GM10266 (cell line): ENCODE measurements at regions not wholly inside any gene's neighbourhood (a gene's known extent, or its start where the extent isn't known, plus 50 kb on each side); places are given as distances from the start of the nearest gene placed in this dataset.

ENCODE experiments used
- DNase-seq: peaks from one replicate; pipeline ENCODE4 v3.0.0; 2012; ENCODE audit errors: extremely low spot score
- TF ChIP-seq, protein P1 (sequence below): IDR thresholded peaks from 2 replicates; pipeline ENCODE4 v1.5.1; 2012; ENCODE audit warnings: mild to moderate bottlenecking, low read depth; ENCODE audit not compliant: control insufficient read depth, insufficient read depth; ENCODE audit errors: missing control alignments

GRCh38 chr6:21507811-21508210 is 85.7 kb upstream of the SOX4 start:
- TF ChIP-seq, protein P1, sequence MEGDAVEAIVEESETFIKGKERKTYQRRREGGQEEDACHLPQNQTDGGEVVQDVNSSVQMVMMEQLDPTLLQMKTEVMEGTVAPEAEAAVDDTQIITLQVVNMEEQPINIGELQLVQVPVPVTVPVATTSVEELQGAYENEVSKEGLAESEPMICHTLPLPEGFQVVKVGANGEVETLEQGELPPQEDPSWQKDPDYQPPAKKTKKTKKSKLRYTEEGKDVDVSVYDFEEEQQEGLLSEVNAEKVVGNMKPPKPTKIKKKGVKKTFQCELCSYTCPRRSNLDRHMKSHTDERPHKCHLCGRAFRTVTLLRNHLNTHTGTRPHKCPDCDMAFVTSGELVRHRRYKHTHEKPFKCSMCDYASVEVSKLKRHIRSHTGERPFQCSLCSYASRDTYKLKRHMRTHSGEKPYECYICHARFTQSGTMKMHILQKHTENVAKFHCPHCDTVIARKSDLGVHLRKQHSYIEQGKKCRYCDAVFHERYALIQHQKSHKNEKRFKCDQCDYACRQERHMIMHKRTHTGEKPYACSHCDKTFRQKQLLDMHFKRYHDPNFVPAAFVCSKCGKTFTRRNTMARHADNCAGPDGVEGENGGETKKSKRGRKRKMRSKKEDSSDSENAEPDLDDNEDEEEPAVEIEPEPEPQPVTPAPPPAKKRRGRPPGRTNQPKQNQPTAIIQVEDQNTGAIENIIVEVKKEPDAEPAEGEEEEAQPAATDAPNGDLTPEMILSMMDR, result no peak
- DNase-seq, result no peak

DNA sequence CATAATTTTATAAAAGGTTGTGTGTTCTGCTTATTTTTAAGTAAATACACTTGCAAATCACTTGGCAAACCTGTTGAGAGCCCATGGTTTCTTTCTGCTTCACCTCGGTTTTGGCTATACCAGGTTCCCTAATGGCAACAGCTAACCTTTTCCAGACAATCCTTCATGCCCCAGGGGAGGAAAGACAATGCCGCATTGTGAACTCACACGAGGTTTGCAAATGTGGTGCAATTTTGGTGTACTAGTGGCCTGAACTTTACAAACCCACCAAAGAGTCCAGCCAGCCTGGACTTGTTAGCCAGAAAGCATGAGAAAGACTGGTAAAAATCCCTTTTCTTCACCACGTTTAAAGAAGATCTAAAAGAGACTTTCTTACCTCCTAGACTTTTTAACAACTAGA is 84.8 kb upstream of the SOX4 start:
- DNase-seq, result no peak
- TF ChIP-seq, protein P1, result no peak

DNA sequence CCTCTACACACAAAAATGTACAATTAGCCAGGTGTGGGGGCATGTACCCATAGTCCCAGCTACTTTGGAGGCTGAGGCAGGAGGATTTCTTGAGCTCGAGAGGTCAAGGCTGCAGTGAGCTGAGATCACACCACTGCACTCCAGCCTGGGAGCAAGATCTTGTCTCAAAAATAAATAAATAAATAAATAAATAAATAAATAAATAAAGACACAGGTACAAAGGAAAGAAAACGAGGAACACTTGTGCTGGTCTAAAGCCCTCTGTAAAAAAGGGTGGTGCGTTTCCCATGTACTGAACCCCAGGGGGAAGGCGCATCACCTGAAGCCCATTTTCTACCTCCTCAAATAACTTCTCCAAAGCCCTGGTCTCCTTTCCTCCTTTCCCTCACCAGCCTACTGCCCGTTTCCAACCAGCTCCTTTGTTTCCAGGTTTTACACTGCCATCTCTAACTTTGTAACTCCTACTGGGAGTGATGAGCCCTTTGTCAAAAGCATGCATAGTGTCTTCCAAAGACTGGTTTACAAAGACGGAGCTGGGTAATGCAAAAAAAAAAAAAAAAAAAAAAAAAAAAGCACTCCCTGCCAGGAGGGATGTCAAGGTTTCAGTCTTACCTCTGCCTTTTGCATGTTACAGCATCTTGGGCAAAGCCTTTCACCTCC is 81.5 kb upstream of the SOX4 start:
- TF ChIP-seq, protein P1, result no peak
- DNase-seq, result no peak

DNA sequence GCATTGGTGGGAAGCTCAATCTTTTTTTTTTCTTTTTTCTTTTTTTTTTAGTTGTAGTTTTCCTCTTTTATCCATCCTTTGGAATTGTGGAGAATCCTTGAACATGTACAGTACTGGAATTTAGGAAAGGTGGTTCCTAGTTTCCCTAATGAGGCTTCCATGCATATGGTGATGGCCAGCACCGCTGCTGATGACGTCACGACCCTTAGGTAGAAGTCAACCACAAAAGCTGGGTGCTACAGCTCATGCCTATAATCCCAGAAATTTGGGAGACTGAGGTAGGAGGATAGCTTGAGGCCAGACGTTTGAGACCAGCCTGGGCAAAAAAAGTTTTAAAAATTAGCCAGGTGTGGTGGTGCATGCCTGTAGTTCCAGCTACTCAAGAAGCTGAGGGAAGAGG is 79.3 kb upstream of the SOX4 start:
- TF ChIP-seq, protein P1, result no peak
- DNase-seq, result no peak

DNA sequence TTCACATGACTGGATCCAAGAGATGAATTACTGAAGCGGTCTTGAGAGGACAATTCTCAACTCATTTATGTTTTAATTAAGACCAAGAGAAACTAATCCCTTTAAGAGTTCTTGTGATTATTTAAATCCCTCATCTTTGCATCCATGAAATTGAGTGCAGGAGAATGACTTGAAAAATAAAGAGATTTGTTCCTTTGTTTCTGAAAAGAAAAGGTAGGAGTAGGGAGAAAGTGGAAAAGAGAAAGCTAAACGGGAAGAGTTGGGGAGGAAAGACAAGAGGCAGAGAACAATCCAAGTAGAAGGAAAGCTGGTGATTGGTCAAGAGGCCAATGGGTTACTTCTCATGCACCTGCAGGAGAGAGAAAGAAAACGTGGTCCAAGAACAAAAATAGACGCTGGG is 75.2 kb upstream of the SOX4 start:
- DNase-seq, result no peak
- TF ChIP-seq, protein P1, result no peak

GRCh38 chr6:21519642-21520041 is 73.9 kb upstream of the SOX4 start:
- TF ChIP-seq, protein P1, result no peak
- no peak for DNase-seq

- TF ChIP-seq, protein P1, result no peak
- no peak for DNase-seq
These were observed 72.3 kb upstream of the SOX4 start for GRCh38 chr6:21521276-21521675.
